Keratinocyte (primary cell): ENCODE measurements at regions not wholly inside any gene's neighbourhood (a gene's known extent, or its start where the extent isn't known, plus 50 kb on each side); places are given as distances from the start of the nearest gene placed in this dataset.

Source experiments
- DNase-seq: peaks from one replicate; pipeline ENCODE4 v3.0.0-alpha.2; 2011; ENCODE audit warnings: low read depth, missing footprints, low spot score
- FAIRE-seq: peaks from 2 replicates; lab custom pipeline; 2011; peaks lifted over from hg19 to GRCh38; lab: Jason Lieb, UNC
- H2AFZ ChIP-seq: 2 replicates; pipeline ENCODE4 v1.6.0; 2012; ENCODE audit warnings: low read length, control low read depth, inconsistent platforms; ENCODE audit not compliant: control insufficient read depth
- H3K27ac ChIP-seq: 2 replicates; pipeline ENCODE4 v1.5.1; 2011; ENCODE audit warnings: low read length; ENCODE audit not compliant: control insufficient read depth, insufficient read depth
- H3K27me3 ChIP-seq: 3 replicates; pipeline ENCODE4 v1.6.0; 2011; ENCODE audit warnings: low read length; ENCODE audit not compliant: control insufficient read depth, insufficient read depth; ENCODE audit errors: extremely low read depth
- H3K36me3 ChIP-seq, 2 experiments: 2 replicates in 1 of 2; 3 replicates in 1 of 2; pipeline ENCODE4 v1.5.1; 2011; ENCODE audit warnings: low read length in 2 of 2, mild to moderate bottlenecking in 1 of 2; ENCODE audit not compliant: control insufficient read depth in 2 of 2, insufficient read depth in 2 of 2; ENCODE audit errors: extremely low read depth in 1 of 2
- H3K4me1 ChIP-seq: 3 replicates; pipeline ENCODE4 v1.5.1; 2011; ENCODE audit warnings: low read length; ENCODE audit not compliant: control insufficient read depth, insufficient read depth; ENCODE audit errors: extremely low read depth
- H3K4me2 ChIP-seq: 3 replicates; pipeline ENCODE4 v1.6.0; 2011; ENCODE audit warnings: low read depth, low read length; ENCODE audit not compliant: control insufficient read depth, insufficient read depth; ENCODE audit errors: extremely low read depth
- H3K4me3 ChIP-seq, 3 experiments: fragments of 200-600 bp in 1 of 3; sonication (generic) in 1 of 3; 2 replicates in 2 of 3; 3 replicates in 1 of 3; pipeline ENCODE4 v1.5.1; 2011 to 2016; ENCODE audit warnings: low read length in 3 of 3, mild to moderate bottlenecking in 3 of 3, control low read depth in 2 of 3, inconsistent platforms in 1 of 3, low read depth in 1 of 3, mixed read lengths in 1 of 3, mixed run types in 1 of 3, moderate library complexity in 1 of 3; ENCODE audit not compliant: control insufficient read depth in 2 of 3, insufficient read depth in 2 of 3; ENCODE audit errors: extremely low read depth in 1 of 3
- H3K79me2 ChIP-seq: 2 replicates; pipeline ENCODE4 v1.6.0; 2012; ENCODE audit warnings: low read length; ENCODE audit not compliant: control insufficient read depth, insufficient read depth
- H3K9ac ChIP-seq: 3 replicates; pipeline ENCODE4 v1.6.0; 2011; ENCODE audit warnings: low read length; ENCODE audit not compliant: control insufficient read depth, insufficient read depth; ENCODE audit errors: extremely low read depth
- H3K9me1 ChIP-seq: 3 replicates; pipeline ENCODE4 v1.6.0; 2011; ENCODE audit warnings: low read length; ENCODE audit not compliant: control insufficient read depth, insufficient read depth; ENCODE audit errors: extremely low read depth
- H3K9me3 ChIP-seq: 2 replicates; pipeline ENCODE4 v1.5.1; 2012; ENCODE audit warnings: low read depth, low read length; ENCODE audit not compliant: control insufficient read depth
- H4K20me1 ChIP-seq: 3 replicates; pipeline ENCODE4 v1.6.0; 2011; ENCODE audit warnings: low read length; ENCODE audit not compliant: control insufficient read depth, insufficient read depth; ENCODE audit errors: extremely low read depth
- EZH2 ChIP-seq: IDR thresholded peaks from one replicate; pipeline ENCODE4 v1.6.1; 2012; ENCODE audit warnings: inconsistent platforms, mild to moderate bottlenecking, low read length, moderate library complexity
- dilution Hi-C: fragments of 300-500 bp; cut with MboI; formaldehyde crosslinking; loops from one replicate; pipeline ENCODE4 v1.7.0; 2020; ENCODE audit warnings: low sequenced_read_pairs; ENCODE audit not compliant: extremely low pct_ligation_motif_present
- TF ChIP-seq, protein P1 (sequence below), 3 experiments: IDR thresholded peaks in 1 of 3; conservative IDR thresholded peaks in 1 of 3; optimal IDR thresholded peaks in 1 of 3; 2 replicates in 2 of 3; 3 replicates in 1 of 3; pipeline versions ENCODE3 to v1.5.1; 2011; ENCODE audit warnings: low read length in 3 of 3, mild to moderate bottlenecking in 3 of 3, moderate library complexity in 2 of 3, control low read depth in 1 of 3, inconsistent platforms in 1 of 3; ENCODE audit not compliant: insufficient read depth in 2 of 3; ENCODE audit errors: extremely low read depth in 1 of 3

DNA sequence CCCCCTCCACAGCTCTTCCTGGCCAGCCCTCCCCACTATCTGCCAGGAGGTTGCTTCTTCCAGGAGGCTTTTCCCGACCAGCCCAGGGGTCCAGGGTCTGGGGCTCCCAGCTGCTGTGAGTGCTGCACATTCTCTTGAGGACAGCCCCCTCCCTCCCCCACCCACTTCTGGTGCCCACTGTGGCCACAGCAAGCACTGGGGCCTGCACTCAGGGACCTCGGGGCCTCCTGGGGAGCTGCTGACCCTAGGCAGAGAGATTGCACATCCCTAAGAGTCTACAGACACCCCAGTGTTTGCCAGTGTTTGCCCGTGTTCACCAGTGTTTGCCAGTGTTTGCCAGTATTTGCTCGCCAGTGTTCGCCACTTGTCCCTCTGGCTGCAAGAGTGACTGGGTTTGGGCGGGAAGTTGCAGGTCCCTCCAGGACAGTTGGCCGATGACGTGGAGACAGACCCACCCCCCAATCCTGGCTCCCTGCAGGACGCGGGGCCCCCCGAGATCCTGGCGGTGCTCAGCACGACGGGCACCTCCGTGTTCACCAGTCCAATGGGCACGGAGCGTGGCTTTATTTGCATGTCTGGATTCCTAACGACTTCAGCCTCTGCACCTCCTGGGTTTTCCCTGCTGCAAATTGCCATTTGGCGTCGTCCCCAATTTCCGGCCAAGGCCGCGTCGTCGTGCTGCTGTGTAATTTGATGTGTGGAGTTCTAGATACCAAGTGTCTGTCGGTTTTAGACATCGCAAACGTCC lies 87.5 kb upstream of the NKX1-1 start:
- no peak for DNase-seq
- Histone ChIP-seq H3K27me3 (peaks cover 3% of the 10 kb centered on the region), H3K9ac (no peak overlapping the region), H3K27ac (no peak overlapping the region), H4K20me1 (no peaks in the 10 kb centered on the region), H3K9me1 (no peaks in the 10 kb centered on the region), H3K4me1 (no peaks in the 10 kb centered on the region), H3K79me2 (no peaks in the 10 kb centered on the region), H3K9me3 (no peaks in the 10 kb centered on the region), H3K4me2 (no peak overlapping the region), H3K4me3 (no peak overlapping the region), H3K36me3 (no peaks in the 10 kb centered on the region), H2AFZ (no peak overlapping the region)
- TF ChIP-seq EZH2, result no peak
- TF ChIP-seq, protein P1, sequence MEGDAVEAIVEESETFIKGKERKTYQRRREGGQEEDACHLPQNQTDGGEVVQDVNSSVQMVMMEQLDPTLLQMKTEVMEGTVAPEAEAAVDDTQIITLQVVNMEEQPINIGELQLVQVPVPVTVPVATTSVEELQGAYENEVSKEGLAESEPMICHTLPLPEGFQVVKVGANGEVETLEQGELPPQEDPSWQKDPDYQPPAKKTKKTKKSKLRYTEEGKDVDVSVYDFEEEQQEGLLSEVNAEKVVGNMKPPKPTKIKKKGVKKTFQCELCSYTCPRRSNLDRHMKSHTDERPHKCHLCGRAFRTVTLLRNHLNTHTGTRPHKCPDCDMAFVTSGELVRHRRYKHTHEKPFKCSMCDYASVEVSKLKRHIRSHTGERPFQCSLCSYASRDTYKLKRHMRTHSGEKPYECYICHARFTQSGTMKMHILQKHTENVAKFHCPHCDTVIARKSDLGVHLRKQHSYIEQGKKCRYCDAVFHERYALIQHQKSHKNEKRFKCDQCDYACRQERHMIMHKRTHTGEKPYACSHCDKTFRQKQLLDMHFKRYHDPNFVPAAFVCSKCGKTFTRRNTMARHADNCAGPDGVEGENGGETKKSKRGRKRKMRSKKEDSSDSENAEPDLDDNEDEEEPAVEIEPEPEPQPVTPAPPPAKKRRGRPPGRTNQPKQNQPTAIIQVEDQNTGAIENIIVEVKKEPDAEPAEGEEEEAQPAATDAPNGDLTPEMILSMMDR (optimal IDR thresholded peaks at IDR 0.05 in 1 of 3, IDR thresholded peaks at IDR 0.05 in 1 of 3, conservative IDR thresholded peaks at IDR 0.05 in 1 of 3; ENCODE audit: extremely low read depth in 1 of 3, insufficient read depth in 2 of 3, low read length in 3 of 3), result no peak
- no peak for FAIRE-seq
- dilution Hi-C loops, result no loop called here

DNA sequence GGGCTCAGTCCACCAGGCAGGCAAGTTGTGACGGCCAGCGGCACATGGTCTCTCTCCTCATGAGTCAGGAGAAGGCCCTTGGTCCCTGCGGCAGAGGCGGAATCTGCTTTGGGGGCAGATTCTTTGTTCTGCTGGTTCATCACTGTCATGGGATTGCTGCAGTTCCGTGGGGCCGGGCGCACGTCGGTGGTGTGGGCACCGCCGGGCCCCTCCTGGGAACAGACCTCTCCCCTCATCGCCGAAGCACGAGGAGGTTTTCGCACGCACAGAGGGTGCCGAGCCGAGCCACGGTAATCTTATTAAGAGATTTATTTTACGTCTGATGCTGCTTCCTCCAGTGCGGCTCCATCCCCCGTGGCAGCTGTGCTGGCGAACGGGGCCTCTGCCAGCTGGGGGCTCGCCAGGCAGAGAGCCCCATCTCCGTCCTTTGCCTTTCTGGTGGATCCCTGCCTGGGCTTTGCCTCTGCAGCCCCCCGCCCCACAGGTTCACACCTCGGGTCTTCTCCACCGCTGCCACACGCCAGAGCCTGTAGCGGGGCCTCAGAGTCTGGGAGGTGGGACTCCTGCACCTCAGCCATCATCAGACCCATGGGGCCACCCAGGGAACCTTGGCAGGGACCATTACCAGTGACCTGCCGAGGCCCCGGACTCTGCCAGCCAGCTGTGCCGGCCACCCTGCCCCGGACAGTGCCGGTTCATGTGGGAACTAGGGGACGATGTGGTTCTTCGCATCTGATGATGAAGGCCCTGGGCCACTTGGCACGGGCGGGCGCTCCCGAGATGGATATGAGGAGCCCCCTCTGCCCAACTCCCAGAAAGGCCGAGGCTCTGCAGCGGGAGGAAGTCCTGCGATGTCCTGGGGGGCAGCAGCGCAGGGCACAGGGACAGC lies 86.7 kb upstream of the NKX1-1 start:
- H3K36me3 ChIP-seq, result no peaks in the 10 kb centered on the region
- H2AFZ ChIP-seq, result no peak overlapping the region
- no peaks in the 10 kb centered on the region for H3K9me1 ChIP-seq
- TF ChIP-seq, protein P1 (optimal IDR thresholded peaks at IDR 0.05 in 1 of 3, IDR thresholded peaks at IDR 0.05 in 1 of 3, conservative IDR thresholded peaks at IDR 0.05 in 1 of 3; ENCODE audit: extremely low read depth in 1 of 3, insufficient read depth in 2 of 3, low read length in 3 of 3), result no peak
- H3K27ac ChIP-seq, result no peak overlapping the region
- H3K4me3 ChIP-seq, result no peak overlapping the region
- H3K79me2 ChIP-seq, result no peaks in the 10 kb centered on the region
- peaks cover 3% of the 10 kb centered on the region for H3K27me3 ChIP-seq
- FAIRE-seq (no peak), DNase-seq (no peak)
- dilution Hi-C loops, result no loop called here
- no peaks in the 10 kb centered on the region for H3K9me3 ChIP-seq
- no peaks in the 10 kb centered on the region for H3K4me1 ChIP-seq
- H3K9ac ChIP-seq, result no peak overlapping the region
- H3K4me2 ChIP-seq, result no peak overlapping the region
- no peaks in the 10 kb centered on the region for H4K20me1 ChIP-seq
